B cell (primary cell): ENCODE measurements at regions not wholly inside any gene's neighbourhood (a gene's known extent, or its start where the extent isn't known, plus 50 kb on each side); places are given as distances from the start of the nearest gene placed in this dataset.

ENCODE experiments used
- ATAC-seq: fragments of 200-7000 bp; cut with Tn5 transposase; one replicate; pipeline ENCODE4 v1.10.0; 2021; ENCODE audit warnings: low read depth, mild to moderate bottlenecking, moderate number of reproducible peaks, moderate library complexity
- CTCF ChIA-PET: fragments of 350-600 bp; sonication (Branson Sonifier 250); formaldehyde crosslinking; loops from one replicate; lab custom pipeline; 2021; ENCODE audit warnings: antibody characterized with exemption, inconsistent platforms; lab: Charles Lee
- POLR2A ChIA-PET: fragments of 350-600 bp; sonication (Branson Sonifier 250); formaldehyde crosslinking; loops from one replicate; lab custom pipeline; 2021; ENCODE audit warnings: antibody characterized with exemption; lab: Charles Lee
- DNase-seq: peaks from one replicate; pipeline ENCODE4 v3.0.0; 2013
- H2AFZ ChIP-seq: 2 replicates; pipeline ENCODE4 v1.6.1; 2012; ENCODE audit warnings: mild to moderate bottlenecking, low read depth, low read length; ENCODE audit not compliant: insufficient read depth, poor library complexity, severe bottlenecking
- H3K27ac ChIP-seq, 2 donors: 1 replicate in 1 of 2; 2 replicates in 1 of 2; pipeline ENCODE4 v1.5.1; 2012 to 2013; ENCODE audit warnings: low read length in 2 of 2, mild to moderate bottlenecking in 2 of 2, moderate library complexity in 1 of 2
- H3K27me3 ChIP-seq, 4 experiments: fragments of 200-600 bp in 1 of 4; sonication (generic) in 1 of 4; replicated peaks in 1 of 4; 1 replicate in 2 of 4; 2 replicates in 2 of 4; pipeline versions ENCODE4 v1.6.1 to v1.7.0; 2013 to 2016; ENCODE audit warnings: low read length in 3 of 4, mild to moderate bottlenecking in 2 of 4, mixed read lengths in 1 of 4, moderate library complexity in 1 of 4; ENCODE audit not compliant: insufficient read depth in 4 of 4, control insufficient read depth in 3 of 4; ENCODE audit errors: control extremely low read depth in 1 of 4
- H3K36me3 ChIP-seq, 2 experiments: replicated peaks in 1 of 2; 1 replicate in 1 of 2; 2 replicates in 1 of 2; pipeline versions ENCODE4 v1.6.1 to v1.7.1; 2013; ENCODE audit warnings: low read length in 1 of 2; ENCODE audit not compliant: insufficient read depth in 2 of 2, control insufficient read depth in 1 of 2; ENCODE audit errors: control extremely low read depth in 1 of 2, extremely low read depth in 1 of 2
- H3K4me1 ChIP-seq, 2 donors: fragments of 200-600 bp in 1 of 2; sonication (generic) in 1 of 2; 1 replicate in 1 of 2; 2 replicates in 1 of 2; pipeline versions ENCODE4 v1.5.1 to v1.6.1; 2013 to 2017; ENCODE audit warnings: low read length in 2 of 2; ENCODE audit not compliant: control insufficient read depth in 2 of 2, insufficient read depth in 2 of 2
- H3K4me2 ChIP-seq: replicated peaks from 2 replicates; pipeline ENCODE3; 2012; ENCODE audit warnings: mild to moderate bottlenecking, low read depth, low read length; ENCODE audit not compliant: poor library complexity, severe bottlenecking
- H3K4me3 ChIP-seq, 5 experiments: fragments of 200-600 bp in 1 of 5; sonication (generic) in 1 of 5; 1 replicate in 3 of 5; 2 replicates in 2 of 5; pipeline versions ENCODE4 v1.5.1 to v1.7.0; 2011 to 2016; ENCODE audit warnings: low read length in 4 of 5, mild to moderate bottlenecking in 4 of 5, low read depth in 2 of 5, control low read depth in 1 of 5, moderate library complexity in 1 of 5; ENCODE audit not compliant: insufficient read depth in 1 of 5; ENCODE audit errors: control extremely low read depth in 1 of 5, extremely low read depth in 1 of 5
- H3K79me2 ChIP-seq: fragments of 200-600 bp; sonication (generic); one replicate; pipeline ENCODE4 v1.6.0; 2016; ENCODE audit warnings: low read length; ENCODE audit not compliant: control insufficient read depth, insufficient read depth
- H3K9ac ChIP-seq: fragments of 200-600 bp; sonication (generic); 2 replicates; pipeline ENCODE4 v1.6.1; 2017; ENCODE audit warnings: mild to moderate bottlenecking, low read length, moderate library complexity
- H3K9me3 ChIP-seq, 3 donors: one replicate each; pipeline versions ENCODE4 v1.6.1 to v1.7.1; 2013; ENCODE audit warnings: low read length in 2 of 3; ENCODE audit not compliant: control insufficient read depth in 2 of 3, insufficient read depth in 1 of 3; ENCODE audit errors: control extremely low read depth in 1 of 3
- H4K20me1 ChIP-seq: 2 replicates; pipeline ENCODE4 v1.6.0; 2012; ENCODE audit warnings: mild to moderate bottlenecking, low read length; ENCODE audit not compliant: insufficient read depth, control insufficient read depth, poor library complexity, severe bottlenecking
- H3K27ac Mint-ChIP-seq: one replicate; pipeline ENCODE4 v1.8.0; 2021; ENCODE audit warnings: mixed read lengths
- H3K27me3 Mint-ChIP-seq: one replicate; pipeline ENCODE4 v1.8.0; 2021; ENCODE audit warnings: mixed read lengths
- H3K4me1 Mint-ChIP-seq: one replicate; pipeline ENCODE4 v1.8.0; 2021; ENCODE audit warnings: mixed read lengths
- H3K4me3 Mint-ChIP-seq: one replicate; pipeline ENCODE4 v1.8.0; 2021; ENCODE audit warnings: mixed read lengths
- H3K9me3 Mint-ChIP-seq: one replicate; pipeline ENCODE4 v1.8.0; 2022; ENCODE audit warnings: mixed read lengths; ENCODE audit not compliant: insufficient read depth
- EZH2 ChIP-seq: IDR thresholded peaks from 2 replicates; pipeline ENCODE4 v1.6.1; 2012; ENCODE audit warnings: borderline replicate concordance, low read depth, mild to moderate bottlenecking, moderate library complexity, low read length; ENCODE audit not compliant: insufficient read depth, poor library complexity, severe bottlenecking
- WGBS: methylation state at CpG from one replicate; pipeline ENCODE4 v1.1.5; 2013; ENCODE audit warnings: missing lambda C conversion rate; ENCODE audit not compliant: insufficient coverage; 5-methylcytosine and 5-hydroxymethylcytosine counted together
- intact Hi-C: fragments of 100-400 bp; cut with micrococcal nuclease; formaldehyde crosslinking; loops from one replicate; pipeline ENCODE4 v1.10.0; 2022
- TF ChIP-seq, protein P1 (sequence below): fragments of 200-600 bp; IDR thresholded peaks from one replicate; pipeline ENCODE4 v1.8.0; 2022; ENCODE audit warnings: antibody characterized with exemption, mild to moderate bottlenecking

- H3K27me3 Mint-ChIP-seq = no peaks in the 10 kb centered on the region
- H3K4me1 Mint-ChIP-seq = peaks cover 5% of the 10 kb centered on the region
- H3K27me3 ChIP-seq = no peaks in the 10 kb centered on the region
- no peak overlapping the region for H2AFZ ChIP-seq
- H3K9me3 Mint-ChIP-seq = no peaks in the 10 kb centered on the region
- ChIA-PET POLR2A (no interaction called here), CTCF (no interaction called here)
- no peak overlapping the region for H3K27ac Mint-ChIP-seq
- no peaks in the 10 kb centered on the region for H3K9me3 ChIP-seq
- H3K4me2 ChIP-seq = no peak overlapping the region
- no peak for DNase-seq
- H3K79me2 ChIP-seq = no peaks in the 10 kb centered on the region
- H3K4me1 ChIP-seq = no peaks in the 10 kb centered on the region
- H3K4me3 Mint-ChIP-seq = no peak overlapping the region
- H3K4me3 ChIP-seq = no peak overlapping the region
- H3K36me3 ChIP-seq = no peaks in the 10 kb centered on the region
- intact Hi-C loops = no loop called here
- ATAC-seq = no peak
- no peak for TF ChIP-seq EZH2
- TF ChIP-seq, protein P1, sequence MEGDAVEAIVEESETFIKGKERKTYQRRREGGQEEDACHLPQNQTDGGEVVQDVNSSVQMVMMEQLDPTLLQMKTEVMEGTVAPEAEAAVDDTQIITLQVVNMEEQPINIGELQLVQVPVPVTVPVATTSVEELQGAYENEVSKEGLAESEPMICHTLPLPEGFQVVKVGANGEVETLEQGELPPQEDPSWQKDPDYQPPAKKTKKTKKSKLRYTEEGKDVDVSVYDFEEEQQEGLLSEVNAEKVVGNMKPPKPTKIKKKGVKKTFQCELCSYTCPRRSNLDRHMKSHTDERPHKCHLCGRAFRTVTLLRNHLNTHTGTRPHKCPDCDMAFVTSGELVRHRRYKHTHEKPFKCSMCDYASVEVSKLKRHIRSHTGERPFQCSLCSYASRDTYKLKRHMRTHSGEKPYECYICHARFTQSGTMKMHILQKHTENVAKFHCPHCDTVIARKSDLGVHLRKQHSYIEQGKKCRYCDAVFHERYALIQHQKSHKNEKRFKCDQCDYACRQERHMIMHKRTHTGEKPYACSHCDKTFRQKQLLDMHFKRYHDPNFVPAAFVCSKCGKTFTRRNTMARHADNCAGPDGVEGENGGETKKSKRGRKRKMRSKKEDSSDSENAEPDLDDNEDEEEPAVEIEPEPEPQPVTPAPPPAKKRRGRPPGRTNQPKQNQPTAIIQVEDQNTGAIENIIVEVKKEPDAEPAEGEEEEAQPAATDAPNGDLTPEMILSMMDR = no peak
- H3K27ac ChIP-seq = no peak overlapping the region
- H3K9ac ChIP-seq = no peak overlapping the region
- H4K20me1 ChIP-seq = no peaks in the 10 kb centered on the region
Measured at GRCh38 chrX:107542040-107542439, 86.3 kb upstream of the PRPS1 start.

DNA sequence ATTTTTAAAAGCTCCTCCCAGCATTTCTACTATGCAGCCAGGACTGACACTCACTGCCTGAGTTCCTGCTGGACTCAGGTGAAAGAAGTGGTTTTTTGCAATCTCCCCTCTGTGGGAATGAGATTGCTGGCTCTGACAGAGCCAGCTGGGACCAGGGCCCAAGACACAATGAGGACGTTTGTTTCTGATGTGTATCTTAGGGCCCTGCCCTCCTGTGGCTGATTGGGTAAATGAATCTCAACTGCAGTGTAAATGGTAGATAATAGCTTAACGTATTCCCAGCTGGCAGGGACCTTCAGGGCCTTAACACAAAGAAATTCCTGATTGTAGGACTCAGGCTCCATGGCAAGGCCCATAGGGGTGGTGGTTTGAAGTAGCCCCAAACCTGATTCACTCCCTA is 85.8 kb upstream of the PRPS1 start:
- no peaks in the 10 kb centered on the region for H4K20me1 ChIP-seq
- H3K27me3 ChIP-seq = no peaks in the 10 kb centered on the region
- no peak overlapping the region for H3K27ac ChIP-seq
- H3K9me3 ChIP-seq = no peaks in the 10 kb centered on the region
- peak; percentile 2 for DNase-seq
- no peaks in the 10 kb centered on the region for H3K27me3 Mint-ChIP-seq
- 20% methylated on average over 1 of the region's 2 CpGs for WGBS
- no peak for ATAC-seq
- no peak overlapping the region for H3K9ac ChIP-seq
- no peaks in the 10 kb centered on the region for H3K9me3 Mint-ChIP-seq
- POLR2A ChIA-PET = no interaction called here
- no peak overlapping the region for H2AFZ ChIP-seq
- H3K27ac Mint-ChIP-seq = no peak overlapping the region
- H3K36me3 ChIP-seq = no peaks in the 10 kb centered on the region
- intact Hi-C loops = no loop called here
- H3K4me1 Mint-ChIP-seq = peaks cover 5% of the 10 kb centered on the region
- no peak overlapping the region for H3K4me2 ChIP-seq
- CTCF ChIA-PET = no interaction called here
- H3K4me1 ChIP-seq = no peaks in the 10 kb centered on the region
- TF ChIP-seq, protein P1 = no peak
- TF ChIP-seq EZH2 = no peak
- no peak overlapping the region for H3K4me3 ChIP-seq
- H3K4me3 Mint-ChIP-seq = no peak overlapping the region
- H3K79me2 ChIP-seq = no peaks in the 10 kb centered on the region
